Neural cell (in vitro differentiated cells): ENCODE measurements at regions not wholly inside any gene's neighbourhood (a gene's known extent, or its start where the extent isn't known, plus 50 kb on each side); places are given as distances from the start of the nearest gene placed in this dataset.

Experiments
- EP300 ChIP-seq: fragments of 450-650 bp; conservative IDR thresholded peaks from 2 replicates; pipeline ENCODE4 v1.6.1; 2014; ENCODE audit warnings: antibody characterized with exemption, mild to moderate bottlenecking, moderate library complexity; ENCODE audit not compliant: poor library complexity, severe bottlenecking
- EZH2 ChIP-seq: fragments of 200-600, 300-800 bp; shearing (Covaris generic), sonication (generic); IDR thresholded peaks from 2 replicates; pipeline ENCODE4 v1.6.1; 2014; ENCODE audit warnings: antibody characterized with exemption, low read length, borderline replicate concordance, mild to moderate bottlenecking; ENCODE audit not compliant: insufficient read depth, poor library complexity, severe bottlenecking
- MXI1 ChIP-seq: fragments of 450-650 bp; conservative IDR thresholded peaks from 2 replicates; pipeline ENCODE4 v1.6.1; 2014; ENCODE audit warnings: antibody characterized with exemption, mild to moderate bottlenecking; ENCODE audit not compliant: poor library complexity, severe bottlenecking
- POLR2AphosphoS5 ChIP-seq: IDR thresholded peaks from 2 replicates; pipeline ENCODE4 v1.6.1; 2012
- RAD21 ChIP-seq: fragments of 450-650 bp; conservative IDR thresholded peaks from 2 replicates; pipeline ENCODE4 v1.6.1; 2014; ENCODE audit warnings: antibody characterized with exemption, mild to moderate bottlenecking, moderate library complexity
- SMC3 ChIP-seq: fragments of 450-650 bp; conservative IDR thresholded peaks from 2 replicates; pipeline ENCODE4 v1.6.1; 2014; ENCODE audit warnings: antibody characterized with exemption, mild to moderate bottlenecking, moderate library complexity; ENCODE audit not compliant: poor library complexity
- TAF1 ChIP-seq: IDR thresholded peaks from 2 replicates; pipeline ENCODE4 v1.6.1; 2012; ENCODE audit warnings: low read depth
- TF ChIP-seq, protein P1 (sequence below): fragments of 450-650 bp; IDR thresholded peaks from 2 replicates; pipeline ENCODE4 v1.5.1; 2014; ENCODE audit warnings: antibody characterized with exemption, mild to moderate bottlenecking, moderate library complexity; ENCODE audit not compliant: poor library complexity, severe bottlenecking
- TF ChIP-seq, protein P2 (sequence below): IDR thresholded peaks from 2 replicates; pipeline ENCODE4 v1.6.1; 2012; ENCODE audit warnings: borderline replicate concordance

DNA sequence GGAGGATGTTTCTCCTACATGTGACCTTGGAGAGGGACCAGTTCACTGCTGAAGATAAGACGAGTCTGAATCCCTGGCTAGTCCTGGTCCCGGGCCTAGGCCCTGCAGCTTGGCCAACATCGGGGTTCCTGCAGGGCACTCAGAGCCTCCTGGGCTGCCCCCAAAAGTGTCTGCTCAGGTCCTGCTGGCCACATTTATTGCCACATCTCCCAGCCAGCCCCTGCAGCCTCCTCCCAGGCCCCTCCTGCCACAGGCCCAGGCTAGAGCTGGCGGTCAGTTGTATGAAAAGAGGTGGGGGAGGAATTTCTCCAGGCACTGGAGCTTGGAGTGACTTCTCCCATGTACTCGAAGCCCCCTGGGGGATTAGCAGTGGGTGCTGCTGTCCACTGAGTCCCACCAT lies 56.5 kb upstream of the PPARA start:
- TF ChIP-seq POLR2AphosphoS5: no peak
- TF ChIP-seq, protein P1, sequence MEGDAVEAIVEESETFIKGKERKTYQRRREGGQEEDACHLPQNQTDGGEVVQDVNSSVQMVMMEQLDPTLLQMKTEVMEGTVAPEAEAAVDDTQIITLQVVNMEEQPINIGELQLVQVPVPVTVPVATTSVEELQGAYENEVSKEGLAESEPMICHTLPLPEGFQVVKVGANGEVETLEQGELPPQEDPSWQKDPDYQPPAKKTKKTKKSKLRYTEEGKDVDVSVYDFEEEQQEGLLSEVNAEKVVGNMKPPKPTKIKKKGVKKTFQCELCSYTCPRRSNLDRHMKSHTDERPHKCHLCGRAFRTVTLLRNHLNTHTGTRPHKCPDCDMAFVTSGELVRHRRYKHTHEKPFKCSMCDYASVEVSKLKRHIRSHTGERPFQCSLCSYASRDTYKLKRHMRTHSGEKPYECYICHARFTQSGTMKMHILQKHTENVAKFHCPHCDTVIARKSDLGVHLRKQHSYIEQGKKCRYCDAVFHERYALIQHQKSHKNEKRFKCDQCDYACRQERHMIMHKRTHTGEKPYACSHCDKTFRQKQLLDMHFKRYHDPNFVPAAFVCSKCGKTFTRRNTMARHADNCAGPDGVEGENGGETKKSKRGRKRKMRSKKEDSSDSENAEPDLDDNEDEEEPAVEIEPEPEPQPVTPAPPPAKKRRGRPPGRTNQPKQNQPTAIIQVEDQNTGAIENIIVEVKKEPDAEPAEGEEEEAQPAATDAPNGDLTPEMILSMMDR: no peak
- TF ChIP-seq EZH2: no peak
- no peak for TF ChIP-seq RAD21
- TF ChIP-seq MXI1: no peak
- no peak for TF ChIP-seq EP300
- TF ChIP-seq, protein P2, sequence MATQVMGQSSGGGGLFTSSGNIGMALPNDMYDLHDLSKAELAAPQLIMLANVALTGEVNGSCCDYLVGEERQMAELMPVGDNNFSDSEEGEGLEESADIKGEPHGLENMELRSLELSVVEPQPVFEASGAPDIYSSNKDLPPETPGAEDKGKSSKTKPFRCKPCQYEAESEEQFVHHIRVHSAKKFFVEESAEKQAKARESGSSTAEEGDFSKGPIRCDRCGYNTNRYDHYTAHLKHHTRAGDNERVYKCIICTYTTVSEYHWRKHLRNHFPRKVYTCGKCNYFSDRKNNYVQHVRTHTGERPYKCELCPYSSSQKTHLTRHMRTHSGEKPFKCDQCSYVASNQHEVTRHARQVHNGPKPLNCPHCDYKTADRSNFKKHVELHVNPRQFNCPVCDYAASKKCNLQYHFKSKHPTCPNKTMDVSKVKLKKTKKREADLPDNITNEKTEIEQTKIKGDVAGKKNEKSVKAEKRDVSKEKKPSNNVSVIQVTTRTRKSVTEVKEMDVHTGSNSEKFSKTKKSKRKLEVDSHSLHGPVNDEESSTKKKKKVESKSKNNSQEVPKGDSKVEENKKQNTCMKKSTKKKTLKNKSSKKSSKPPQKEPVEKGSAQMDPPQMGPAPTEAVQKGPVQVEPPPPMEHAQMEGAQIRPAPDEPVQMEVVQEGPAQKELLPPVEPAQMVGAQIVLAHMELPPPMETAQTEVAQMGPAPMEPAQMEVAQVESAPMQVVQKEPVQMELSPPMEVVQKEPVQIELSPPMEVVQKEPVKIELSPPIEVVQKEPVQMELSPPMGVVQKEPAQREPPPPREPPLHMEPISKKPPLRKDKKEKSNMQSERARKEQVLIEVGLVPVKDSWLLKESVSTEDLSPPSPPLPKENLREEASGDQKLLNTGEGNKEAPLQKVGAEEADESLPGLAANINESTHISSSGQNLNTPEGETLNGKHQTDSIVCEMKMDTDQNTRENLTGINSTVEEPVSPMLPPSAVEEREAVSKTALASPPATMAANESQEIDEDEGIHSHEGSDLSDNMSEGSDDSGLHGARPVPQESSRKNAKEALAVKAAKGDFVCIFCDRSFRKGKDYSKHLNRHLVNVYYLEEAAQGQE: no peak
- no peak for TF ChIP-seq TAF1
- TF ChIP-seq SMC3: no peak
